Choroid plexus epithelial cell (primary cell): ENCODE measurements at regions not wholly inside any gene's neighbourhood (a gene's known extent, or its start where the extent isn't known, plus 50 kb on each side); places are given as distances from the start of the nearest gene placed in this dataset.

ENCODE experiments used
- DNase-seq: peaks from one replicate; pipeline ENCODE4 v3.0.0-alpha.2; 2010; ENCODE audit warnings: low read depth
- H3K4me3 ChIP-seq: 2 replicates; pipeline ENCODE4 v1.5.1; 2011; ENCODE audit warnings: low read depth, mild to moderate bottlenecking, control low read depth, low read length, moderate library complexity
- CTCF ChIP-seq: conservative IDR thresholded peaks from 2 replicates; pipeline ENCODE4 v1.5.1; 2011; ENCODE audit warnings: low read depth, mild to moderate bottlenecking, control low read depth, inconsistent platforms, low read length, moderate library complexity

- H3K4me3 ChIP-seq: no peak overlapping the region
- no peak for TF ChIP-seq CTCF
- DNase-seq: no peak
Observed at GRCh38 chr2:44109166-44109565, 59.5 kb upstream of the PPM1B start.

DNA sequence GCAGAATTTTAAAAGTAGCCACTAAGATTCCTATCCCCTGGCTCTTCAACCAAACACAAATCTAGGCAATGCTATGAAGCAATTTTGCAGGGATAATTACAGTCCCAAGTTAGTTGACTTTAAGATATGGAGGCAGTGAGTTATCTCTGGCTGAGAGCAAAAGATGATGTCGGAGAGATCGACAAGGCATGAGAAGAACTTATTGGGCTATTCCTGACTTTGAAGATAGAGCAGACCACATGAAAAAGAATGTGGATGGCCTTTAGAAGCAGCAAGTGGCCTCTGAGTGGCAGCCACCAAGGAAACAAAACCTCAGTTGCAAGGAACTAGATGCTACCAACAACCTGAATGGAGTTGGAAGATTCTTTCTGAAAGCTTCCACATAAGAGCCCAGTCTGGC, 58.2 kb upstream of the PPM1B start:
- no peak for TF ChIP-seq CTCF
- DNase-seq: no peak
- no peak overlapping the region for H3K4me3 ChIP-seq

DNA sequence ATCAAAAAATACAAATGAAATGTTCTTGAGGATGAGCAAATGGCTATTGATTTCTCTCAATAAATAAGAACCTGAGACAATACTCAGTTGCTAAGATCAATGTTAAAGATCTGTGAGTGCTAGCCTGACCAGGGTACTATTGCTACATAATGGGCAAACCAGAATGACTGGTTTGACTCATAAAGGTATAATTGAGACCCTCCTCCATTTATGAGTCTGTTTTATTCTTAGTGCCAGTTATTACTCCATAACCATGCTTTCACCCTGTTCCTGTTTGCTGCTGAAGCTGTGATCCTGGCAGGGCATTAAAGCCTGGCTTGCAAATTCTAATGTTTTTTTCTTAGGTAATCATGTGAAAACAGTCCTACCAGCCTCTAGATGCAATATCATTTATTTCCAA, 56.6 kb upstream of the PPM1B start:
- no peak for DNase-seq
- H3K4me3 ChIP-seq: no peak overlapping the region
- no peak for TF ChIP-seq CTCF

- TF ChIP-seq CTCF: no peak
- DNase-seq: no peak
- H3K4me3 ChIP-seq: no peak overlapping the region
Observed at GRCh38 chr2:44116319-44116718, 52.4 kb upstream of the PPM1B start.

DNA sequence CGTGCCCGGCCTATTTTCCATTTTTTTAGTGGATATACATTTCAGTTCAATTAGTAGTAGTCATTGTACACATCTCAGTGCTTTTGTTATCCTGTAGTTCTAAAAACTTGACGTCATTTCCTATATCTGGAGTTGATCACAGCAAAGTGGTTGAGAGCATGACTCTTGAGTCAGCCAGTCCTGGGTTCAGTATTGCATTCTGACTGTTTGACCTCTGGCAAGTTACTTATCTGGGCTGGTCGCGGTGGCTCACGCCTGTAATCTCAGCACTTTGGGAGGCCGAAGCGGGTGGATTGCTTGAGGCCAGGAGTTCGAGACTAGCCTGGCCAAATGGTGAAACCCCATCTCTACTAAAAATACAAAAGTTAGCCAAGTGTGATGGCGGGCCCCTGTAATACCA, 50.4 kb upstream of the PPM1B start:
- no peak for TF ChIP-seq CTCF
- H3K4me3 ChIP-seq: no peak overlapping the region
- peak; percentile 51 for DNase-seq
